ENCODE measurements at regions not wholly inside any gene's neighbourhood (a gene's known extent, or its start where the extent isn't known, plus 50 kb on each side); places are given as distances from the start of the nearest gene placed in this dataset.

- no peak for TF ChIP-seq CTCF (IDR thresholded peaks at IDR 0.05)
- no peak for TF ChIP-seq POLR2A (IDR thresholded peaks at IDR 0.05)
These were observed 2125.8 kb upstream of the WWC1 start for GRCh38 chr5:166165596-166165995.
